ENCODE measurements at regions not wholly inside any gene's neighbourhood (a gene's known extent, or its start where the extent isn't known, plus 50 kb on each side); places are given as distances from the start of the nearest gene placed in this dataset.

GRCh38 chrX:39689376-39690104 lies 408.2 kb downstream of the BCOR start:
- TF ChIP-seq CTCF (IDR thresholded peaks at IDR 0.05; ENCODE audit: insufficient read depth, low read length, poor library complexity, severe bottlenecking): no peak
- no peak for TF ChIP-seq EZH2phosphoT487 (conservative IDR thresholded peaks at IDR 0.05; ENCODE audit: low read length)
